Inflammatory macrophage treated with lipopolysaccharide for 4 hours (primary cell): ENCODE measurements at regions not wholly inside any gene's neighbourhood (a gene's known extent, or its start where the extent isn't known, plus 50 kb on each side); places are given as distances from the start of the nearest gene placed in this dataset.
"Not testable (repeated sequence)": the region's sequence is repeated elsewhere in the genome, so short reads cannot be mapped to it uniquely, and the experiment has no call there.

Source experiments
- DNase-seq: peaks from one replicate; pipeline ENCODE4 v3.0.0-alpha.2; 2020

DNA sequence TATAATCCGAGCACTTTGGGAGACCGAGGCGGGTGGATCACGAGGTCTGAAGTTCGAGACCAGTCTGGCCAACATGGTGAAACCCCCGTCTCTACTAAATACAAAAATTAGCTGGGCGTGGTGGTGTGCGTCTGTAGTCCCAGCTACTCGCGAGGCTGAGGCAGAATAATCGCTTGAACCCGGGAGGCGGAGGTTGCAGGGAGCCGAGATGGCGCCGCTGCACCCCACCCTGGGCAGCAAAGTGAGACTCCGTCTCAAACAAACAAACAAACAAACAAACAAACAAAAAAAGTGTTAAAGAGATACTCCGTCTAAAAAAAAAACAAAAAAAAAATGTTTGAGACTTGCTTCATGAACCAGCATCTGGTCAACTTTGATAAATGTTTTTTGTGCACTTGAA, 753.8 kb downstream of the PCDH17 start:
- not testable (repeated sequence) for DNase-seq

DNA sequence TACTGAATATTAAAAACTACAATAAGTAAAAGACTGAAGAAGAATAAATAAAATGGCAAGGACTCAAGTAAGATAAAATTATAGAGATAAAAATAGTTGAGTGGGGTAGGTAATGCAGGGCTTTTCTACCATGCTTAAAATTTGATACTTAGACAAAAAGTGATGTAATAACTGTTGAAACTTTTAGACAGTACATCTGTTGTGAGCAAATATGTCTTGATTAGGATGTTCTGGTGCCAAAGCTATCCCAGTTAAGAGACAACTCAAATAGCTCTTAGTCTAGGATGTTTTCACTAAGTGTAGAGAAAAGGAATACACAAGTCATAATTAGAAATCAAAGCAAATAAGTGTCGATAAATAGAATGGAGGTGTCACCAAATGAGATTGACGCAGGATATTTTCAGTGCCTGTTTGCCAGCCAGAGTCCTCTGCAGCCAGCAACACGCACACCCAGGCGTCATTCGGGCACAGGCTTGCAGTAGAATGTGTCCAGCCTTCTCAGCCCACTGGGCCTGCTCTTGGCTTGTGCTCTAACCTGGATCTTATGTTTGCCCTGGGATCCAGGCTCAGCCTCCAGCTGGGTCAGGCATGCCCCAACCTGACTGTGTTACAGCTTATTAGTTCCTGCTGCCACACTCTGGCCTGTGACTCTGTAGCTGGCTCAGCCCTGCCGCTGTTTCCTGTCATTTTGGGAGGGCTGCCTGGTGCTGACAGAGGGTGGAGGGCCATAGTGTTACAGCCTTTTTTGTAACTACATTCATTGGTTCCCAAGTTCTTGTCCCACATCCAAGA, 766.2 kb downstream of the PCDH17 start:
- DNase-seq: no peak

DNA sequence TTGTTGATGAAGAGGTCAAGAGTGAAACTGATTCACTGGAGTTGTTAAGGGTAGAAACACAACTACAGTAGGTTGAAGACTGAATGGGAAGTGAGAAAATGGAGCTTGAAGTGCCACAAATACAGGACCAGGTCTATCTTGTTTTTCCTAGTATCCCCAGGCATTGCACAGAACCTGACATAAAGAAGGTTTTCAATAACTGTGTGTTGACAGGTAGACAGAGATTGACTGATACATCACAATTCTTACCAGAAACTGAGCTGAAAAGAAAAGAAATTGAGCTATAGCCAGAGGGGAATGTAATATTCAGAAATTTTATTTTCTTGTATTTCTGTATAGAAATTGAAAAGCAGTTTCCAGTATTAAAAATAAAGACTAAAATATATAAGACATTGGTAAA, 767.7 kb downstream of the PCDH17 start:
- DNase-seq: no peak

DNA sequence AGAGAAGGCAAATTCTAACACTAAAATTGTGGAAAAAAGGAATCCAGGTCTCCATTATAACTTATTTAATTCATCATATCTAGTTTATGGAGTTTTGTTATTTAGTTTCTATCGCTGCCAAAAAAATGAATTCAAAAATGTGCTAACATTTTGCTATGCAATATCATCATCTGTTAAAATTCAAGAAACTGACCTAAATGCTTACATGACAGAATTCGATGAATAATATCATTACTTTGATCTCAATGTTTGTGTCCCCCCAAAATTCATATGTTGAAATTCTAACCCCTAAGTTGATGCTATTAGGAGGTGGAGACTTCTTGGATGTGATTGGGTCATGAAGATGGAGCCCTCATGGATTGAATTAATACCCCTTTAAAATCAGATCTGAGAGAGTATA, 775.0 kb downstream of the PCDH17 start:
- no peak for DNase-seq

DNA sequence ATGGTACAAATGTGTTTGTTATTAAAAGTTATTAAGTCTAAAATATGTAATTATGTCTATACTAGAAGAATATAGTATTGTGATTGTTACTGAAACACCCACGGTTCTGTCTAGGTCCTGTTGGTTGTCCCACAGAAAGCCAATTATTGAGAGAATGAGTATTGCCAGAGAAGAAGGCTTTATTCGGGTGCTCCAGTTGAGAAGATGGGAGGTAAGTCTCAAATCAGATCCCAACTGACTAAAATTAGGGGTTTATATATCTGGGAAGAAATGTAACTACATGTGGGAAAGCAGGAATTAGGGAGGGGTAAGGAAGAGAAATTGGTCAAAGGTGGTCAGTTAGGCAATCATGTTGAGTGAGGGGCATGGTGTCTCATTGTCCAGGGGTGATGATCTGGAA, 798.4 kb downstream of the PCDH17 start:
- DNase-seq: no peak

DNA sequence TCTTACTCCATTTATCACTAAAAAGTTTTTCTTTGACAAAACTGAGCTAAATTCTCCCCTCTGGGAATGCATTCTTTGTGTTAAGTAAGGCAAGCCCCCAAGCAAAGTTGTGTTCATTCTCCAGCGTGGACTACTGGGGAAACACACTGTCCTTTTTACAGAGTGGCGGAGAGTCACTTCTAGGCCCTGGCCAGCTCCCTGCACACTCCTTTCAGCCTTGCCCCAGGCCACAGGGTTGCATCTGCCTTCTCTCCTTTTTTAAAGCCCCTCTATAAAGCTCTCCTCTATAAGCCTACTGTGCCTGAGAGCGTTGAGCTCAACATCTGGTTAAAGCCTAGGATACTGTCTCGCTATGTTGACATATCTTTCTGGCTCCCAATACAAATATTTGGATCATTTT, 803.4 kb downstream of the PCDH17 start:
- no peak for DNase-seq

DNA sequence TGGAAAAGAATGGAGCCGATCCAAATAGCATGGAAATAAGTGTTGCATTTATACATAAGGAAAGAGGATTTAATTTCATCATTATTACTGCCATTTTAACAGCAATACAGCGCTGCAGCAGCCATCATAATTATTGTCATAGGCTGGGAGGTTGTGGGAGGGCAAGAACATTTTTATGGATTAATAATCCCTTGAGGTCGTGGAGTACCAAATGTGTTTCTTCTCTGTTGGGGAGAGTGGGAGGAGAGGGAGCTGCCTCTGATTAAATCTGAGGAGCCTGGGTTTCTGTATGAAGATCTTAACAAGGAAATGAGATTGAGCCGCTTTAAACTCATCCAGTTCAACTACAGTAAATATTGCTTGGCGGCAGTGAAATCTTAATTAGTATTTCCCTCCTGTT, 805.9 kb downstream of the PCDH17 start:
- no peak for DNase-seq

DNA sequence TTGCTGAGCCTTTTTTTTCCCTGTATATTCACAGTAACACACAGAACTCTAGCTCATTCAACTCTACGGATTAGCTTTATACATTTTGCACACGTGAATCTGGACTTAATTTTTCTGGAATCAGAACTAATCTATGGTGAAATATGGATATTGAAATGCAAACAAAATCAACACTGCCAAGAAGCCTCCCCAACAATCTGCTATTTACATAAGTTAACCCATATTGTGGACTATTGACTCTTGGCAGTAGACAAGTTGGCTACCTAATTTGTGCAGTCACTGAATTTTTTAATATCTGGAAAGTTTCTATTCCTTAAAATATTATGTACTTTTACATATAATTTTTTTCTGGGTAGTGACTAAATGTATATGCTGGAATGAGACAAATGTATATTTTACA, 815.4 kb downstream of the PCDH17 start:
- no peak for DNase-seq

DNA sequence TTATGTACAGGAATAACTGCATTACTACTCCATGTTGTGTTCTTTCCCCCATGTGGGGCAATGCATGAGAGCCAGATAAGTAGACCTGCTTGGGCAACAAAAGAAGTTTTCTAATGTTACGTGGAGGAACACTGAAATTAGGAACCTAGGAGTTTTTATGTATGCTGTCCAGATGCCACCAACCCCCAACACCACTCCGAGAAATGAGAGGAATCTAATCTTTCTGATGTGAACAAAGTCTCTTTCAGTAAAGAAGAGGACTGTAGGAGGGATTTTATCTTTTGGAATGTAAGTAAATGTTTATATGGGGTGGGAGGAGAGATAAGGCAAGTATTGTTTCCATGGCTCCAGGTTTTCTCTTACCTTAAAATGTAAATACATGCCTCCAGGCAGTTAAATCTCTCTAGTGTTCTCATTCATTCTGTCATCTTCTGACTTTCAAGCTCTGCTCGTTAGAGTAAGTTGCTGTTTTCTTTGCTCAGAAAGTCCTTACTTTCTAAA, 820.6 kb downstream of the PCDH17 start:
- no peak for DNase-seq

DNA sequence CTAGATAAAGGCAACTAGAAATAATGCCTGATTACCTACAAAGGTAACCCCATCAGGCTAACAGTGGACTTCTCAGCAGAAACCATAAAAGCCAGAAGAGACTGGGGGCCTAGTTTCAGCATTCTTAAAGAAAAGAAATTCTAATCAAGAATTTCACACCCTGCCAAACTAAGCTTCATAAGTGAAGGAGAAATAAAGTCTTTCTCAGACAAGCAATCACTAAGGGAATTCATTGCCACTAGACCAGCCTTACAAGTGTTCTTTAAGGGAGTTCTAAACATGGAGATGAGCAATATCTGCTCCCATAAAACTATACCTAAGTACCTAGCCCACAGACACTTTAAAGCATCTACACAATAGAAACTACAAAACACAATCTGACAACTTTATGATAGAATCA, 823.5 kb downstream of the PCDH17 start:
- no peak for DNase-seq

DNA sequence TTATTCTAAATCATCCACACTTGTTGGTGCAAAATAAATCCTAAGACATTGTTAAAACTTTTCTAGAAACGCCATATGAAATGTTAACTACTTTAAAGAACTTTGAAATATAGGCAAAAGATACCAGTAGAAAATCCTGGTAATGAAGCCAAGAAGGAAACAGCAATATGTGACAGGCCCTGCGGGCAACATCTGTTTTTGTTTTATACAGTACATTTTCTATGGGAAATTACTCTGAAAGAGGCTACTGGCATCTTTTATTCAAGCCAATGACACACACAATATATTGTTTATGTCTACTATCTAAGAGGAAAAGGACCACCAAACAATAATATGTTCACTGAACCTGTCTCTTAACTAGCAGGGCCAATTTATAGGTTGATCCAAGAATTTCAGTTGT, 829.7 kb downstream of the PCDH17 start:
- DNase-seq: no peak

DNA sequence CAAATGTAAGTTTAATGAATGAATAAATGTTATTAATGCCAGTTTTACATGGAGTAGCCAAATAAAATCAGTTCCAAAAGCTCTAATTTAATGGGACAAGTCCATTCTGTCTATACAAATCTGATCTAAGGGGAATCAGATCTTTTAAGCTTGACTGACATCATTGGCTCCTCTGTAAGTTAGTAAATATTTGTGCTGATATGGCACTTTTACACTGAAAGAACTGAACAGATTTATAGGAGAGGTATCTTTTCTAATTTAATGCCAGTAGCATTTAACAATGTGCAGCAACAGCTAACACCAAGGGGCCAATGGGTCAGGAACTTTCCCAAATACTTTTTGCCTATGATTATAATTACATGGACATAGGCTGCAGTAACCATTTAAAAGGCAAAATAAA, 832.3 kb downstream of the PCDH17 start:
- DNase-seq: no peak

DNA sequence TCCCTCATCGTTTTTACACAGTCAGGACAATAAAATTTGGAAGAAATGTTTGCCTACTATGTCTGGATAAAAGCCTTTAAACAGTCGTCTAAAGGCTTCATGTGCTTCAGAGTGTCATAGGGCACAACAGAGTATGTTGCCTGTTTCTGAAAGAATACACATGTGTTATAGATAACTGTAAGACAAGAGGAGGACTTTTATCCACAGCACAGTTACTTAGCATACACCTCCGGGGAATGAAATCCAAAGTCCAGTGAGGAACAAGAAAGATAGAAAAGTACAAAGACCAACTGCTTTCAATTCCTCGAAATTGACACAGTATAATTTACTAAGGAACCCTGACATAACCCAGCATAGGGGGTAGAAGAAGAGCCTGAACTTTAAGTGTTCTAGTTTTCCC, 835.6 kb downstream of the PCDH17 start:
- no peak for DNase-seq

DNA sequence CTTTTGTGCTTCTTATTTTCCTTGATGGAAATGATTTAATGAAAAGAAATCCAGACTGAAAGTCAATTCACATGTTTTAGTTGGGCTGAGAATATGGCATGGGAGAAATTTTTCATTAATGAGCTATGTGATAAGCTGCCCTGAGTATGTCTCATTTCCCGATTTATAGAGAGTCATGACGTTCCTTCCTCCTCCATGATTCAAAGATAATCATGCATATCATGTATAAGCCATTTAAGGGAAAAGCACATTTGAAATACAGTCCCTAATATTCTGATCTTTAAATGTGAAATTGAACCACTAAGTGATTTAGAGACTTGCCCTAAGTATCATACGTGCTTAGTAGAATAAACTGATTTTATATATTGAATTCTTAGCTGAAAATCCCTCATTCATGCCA, 840.9 kb downstream of the PCDH17 start:
- DNase-seq: no peak

DNA sequence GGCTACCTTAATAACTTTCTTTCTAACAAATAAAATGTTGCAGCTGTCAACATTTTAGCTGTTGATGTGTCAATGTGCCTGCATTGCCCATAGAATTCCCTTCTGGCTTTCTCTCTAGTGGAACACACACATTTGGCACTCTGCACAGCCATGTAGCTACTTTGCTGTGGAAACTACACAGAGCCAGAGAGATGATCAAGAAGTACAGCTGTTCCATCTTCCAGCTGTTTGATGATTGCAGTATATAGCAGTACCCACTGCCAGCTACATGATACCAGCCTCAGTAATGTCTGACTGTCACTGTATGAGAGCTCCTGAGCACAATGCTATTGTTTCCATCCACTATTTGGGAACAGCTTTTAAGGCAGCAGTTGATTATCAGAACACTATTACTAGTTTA, 843.0 kb downstream of the PCDH17 start:
- no peak for DNase-seq

DNA sequence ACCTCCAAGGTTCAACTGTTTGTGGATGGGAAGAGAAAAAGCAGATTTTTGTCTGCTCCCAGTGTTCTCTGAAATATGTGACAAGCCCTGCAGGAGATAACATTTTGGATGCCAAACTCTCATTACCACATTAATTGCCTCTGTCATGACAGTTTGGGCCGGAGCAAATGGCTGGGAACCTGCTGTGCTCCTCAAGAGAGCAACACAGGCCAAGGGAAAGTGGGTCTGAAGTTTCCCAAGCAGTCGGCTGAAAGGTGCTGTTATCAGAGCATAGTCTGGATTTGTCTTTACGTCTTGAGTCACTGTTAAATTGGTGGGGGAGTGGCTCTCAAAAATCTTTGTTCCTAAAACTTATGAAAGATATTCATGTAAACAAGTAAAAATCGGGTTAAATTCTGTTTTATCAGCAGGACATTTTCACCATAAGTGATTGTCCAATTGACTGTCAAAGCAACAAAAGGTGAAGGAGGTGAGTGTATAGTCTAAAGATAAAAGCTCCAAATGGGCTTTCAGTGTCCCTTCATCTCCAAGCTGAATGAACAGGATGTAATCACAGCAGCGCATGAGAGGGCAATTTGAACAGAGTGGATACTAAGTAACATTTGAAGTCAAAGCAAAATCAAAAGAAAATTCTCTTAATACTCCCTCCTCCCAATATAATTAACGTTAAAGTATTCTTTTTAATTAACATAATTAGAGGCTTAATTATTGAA, 844.8 kb downstream of the PCDH17 start:
- DNase-seq: no peak

DNA sequence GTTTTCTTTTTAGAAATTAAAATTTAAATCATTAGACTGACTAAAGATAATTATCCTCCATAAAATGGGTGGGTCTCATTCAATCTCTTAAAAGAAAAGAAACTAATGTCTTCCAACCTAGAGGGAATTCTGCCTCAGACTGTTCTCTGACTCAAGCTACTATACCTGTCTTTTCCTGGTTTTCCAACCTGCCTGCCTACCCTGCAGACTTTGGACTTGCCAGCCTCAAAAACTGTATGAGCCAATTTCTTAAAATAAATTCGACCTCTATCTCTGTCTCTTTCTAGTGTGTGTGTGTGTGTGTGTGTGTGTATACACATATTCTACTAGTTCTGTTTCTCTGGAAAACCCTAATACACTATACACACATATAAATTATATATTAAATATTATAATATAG, 847.3 kb downstream of the PCDH17 start:
- no peak for DNase-seq

DNA sequence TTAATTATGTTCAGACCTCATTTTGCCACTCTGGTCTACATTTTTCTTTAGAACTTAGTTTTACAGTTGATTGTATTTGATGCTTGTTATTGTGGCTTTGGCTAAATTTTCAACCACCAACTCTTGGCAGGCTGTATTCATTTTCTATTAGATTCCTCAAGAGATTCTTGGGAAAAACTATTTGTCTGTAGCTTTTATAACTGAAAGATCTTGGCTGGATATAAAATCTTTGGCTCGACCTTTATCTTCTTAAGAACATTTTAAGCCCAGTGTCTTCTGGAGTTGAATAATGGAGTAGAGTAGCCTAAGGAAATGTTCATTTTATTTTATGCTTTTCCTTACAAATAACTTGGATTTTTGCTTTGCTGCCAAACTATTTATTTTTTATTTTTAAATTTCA, 848.5 kb downstream of the PCDH17 start:
- DNase-seq: no peak

DNA sequence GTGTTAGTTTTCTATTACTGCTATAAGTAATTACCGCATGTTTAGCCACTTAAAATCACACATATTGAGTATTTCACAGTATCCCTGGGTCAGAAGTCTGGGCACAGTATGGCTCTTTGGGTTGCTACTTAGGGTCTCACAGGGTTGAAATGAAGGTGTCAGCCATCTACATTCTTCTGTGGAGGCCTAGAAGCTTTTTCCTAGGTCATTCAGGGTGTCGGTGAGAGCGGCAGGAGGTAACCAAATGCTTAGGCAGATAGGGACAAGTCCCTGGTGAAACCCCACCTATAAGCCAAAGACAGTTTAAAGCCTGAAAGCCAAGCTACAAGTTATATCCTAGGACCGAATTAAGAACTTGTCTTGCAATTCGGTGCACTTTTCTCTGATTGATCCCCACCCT, 856.7 kb downstream of the PCDH17 start:
- no peak for DNase-seq

DNA sequence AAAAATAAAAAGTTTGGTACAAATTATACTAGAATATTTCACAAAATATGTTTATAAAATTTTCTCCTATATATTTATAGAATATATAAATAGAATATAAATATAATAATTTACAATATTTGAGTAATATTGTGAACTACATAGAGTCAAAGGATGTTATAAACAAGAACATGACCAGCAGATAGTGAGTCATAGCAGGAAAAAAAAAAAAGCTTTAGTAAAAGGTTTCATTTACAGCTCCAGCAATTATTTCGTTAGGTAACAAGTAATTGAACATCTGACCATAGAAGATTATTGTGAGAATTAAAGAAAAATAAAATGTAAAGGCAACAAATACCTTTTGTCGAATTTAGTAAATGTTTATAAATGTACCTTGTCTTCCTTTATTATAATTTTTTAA, 864.1 kb downstream of the PCDH17 start:
- no peak for DNase-seq

DNA sequence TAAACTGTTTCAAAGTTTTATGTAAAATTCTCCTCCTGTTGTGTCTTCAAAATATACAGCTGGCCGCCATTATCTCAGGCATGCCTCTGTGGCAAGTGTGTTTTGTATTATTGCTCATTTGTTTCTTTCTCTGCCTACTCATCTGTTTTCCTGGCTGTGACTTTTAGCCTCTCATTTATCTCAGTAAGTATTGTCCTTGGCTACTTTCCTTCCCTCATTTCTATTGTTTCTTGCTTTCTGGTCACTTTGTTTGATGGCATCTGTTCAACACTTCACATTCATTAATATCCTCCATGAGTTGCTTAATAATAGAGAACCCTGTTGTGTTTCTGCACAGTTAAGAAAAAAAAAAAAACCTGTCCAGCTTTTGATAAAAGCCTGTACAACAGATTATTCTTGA, 869.4 kb downstream of the PCDH17 start:
- no peak for DNase-seq

DNA sequence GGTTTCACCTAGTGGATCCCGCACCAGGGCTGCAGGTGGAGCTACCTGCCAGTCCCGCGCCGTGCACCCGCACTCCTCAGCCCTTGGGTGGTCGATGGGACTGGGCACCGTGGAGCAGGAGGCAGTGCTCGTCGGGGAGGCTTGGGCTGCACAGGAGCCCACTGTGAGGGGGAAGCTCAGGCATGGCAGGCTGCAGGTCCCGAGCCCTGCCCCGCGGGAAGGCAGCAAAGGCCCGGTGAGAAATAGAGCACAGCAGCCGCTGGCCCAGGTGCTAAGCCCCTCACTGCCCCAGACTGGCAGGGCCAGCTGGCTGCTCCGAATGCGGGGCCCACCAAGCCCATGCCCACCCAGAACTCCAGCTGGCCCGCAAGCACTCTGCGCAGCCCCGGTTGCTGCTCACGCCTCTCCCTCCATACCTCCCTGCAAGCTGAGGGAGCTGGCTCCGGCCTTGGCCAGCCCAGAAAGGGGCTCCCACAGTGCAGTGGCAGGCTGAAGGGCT, 872.7 kb downstream of the PCDH17 start:
- DNase-seq: not testable (repeated sequence)

DNA sequence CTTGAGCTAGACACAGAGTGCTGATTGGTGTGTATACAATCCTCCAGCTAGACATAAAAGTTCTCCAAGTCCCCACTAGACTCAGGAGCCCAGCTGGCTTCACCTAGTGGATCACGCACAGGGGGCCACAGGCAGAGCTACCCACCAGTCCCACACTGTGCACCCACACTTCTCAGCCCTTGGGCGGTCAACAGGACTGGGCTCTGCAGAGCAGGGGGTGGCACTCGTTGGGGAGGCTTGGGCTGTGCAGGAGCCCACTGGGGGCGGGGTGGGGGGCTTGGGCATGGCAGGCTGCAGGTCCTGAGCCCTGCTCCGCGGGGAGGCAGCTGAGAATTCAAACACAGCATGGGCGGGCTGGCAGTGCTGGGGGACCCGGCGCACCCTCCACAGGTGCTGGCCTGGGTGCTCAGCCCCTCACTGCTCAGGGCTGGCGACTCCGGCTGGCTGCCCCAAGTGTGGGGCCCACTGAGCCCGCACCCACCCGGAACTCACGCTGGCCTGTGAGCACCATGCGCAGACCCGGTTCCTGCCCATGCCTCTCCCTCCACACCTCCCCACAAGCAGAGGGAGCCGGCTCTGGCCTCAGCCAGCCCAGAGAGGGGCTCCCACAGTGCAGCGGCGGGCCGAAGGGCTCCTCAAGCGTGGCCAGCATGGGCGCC, 873.8 kb downstream of the PCDH17 start:
- DNase-seq: not testable (repeated sequence)

DNA sequence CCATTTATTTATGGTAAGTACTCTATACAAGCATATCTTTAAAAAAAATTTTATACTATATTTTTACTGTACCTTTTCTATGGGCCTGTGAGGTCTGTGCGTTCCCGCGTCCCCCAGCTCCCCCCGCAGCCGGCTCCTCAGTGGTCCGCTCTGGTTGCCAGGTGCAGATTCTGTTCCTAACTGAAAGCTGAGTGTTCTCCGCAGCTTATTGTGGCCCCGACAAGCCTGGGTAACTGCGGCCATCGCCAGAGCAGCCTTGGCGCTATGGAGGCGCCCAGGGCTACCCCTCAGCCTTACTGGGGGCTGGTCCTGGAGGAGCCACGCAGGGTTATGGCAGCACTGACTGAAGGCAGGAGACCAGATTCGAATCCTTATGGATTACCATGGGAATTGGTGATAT, 896.8 kb downstream of the PCDH17 start:
- no peak for DNase-seq
